SKM-1 (cell line): ENCODE measurements at regions not wholly inside any gene's neighbourhood (a gene's known extent, or its start where the extent isn't known, plus 50 kb on each side); places are given as distances from the start of the nearest gene placed in this dataset.

ENCODE experiments used
- DNase-seq: peaks from one replicate; lab custom pipeline; 2025; ENCODE audit not compliant: unreplicated experiment; lab: John Stamatoyannopoulos, UW

DNA sequence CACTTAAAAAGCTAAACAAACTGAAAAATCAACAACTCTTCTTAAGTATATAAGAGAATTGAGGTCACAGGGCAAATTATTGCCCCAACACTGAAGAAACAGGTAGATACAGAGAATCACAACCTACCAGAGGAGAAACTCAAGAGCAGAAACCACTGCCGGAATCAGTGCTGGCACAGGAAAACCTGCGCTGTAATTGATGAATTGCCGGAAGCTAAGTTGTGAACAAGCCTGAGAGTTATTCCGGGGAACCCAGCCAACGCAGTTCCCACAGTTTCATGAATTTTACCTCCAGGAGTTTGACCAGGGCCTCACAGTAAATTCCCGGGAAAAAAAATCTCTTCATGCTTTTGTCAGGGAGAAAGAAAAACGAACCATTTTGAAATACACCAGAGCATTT is 657.1 kb upstream of the BRINP3 start:
- DNase-seq = no peak

DNA sequence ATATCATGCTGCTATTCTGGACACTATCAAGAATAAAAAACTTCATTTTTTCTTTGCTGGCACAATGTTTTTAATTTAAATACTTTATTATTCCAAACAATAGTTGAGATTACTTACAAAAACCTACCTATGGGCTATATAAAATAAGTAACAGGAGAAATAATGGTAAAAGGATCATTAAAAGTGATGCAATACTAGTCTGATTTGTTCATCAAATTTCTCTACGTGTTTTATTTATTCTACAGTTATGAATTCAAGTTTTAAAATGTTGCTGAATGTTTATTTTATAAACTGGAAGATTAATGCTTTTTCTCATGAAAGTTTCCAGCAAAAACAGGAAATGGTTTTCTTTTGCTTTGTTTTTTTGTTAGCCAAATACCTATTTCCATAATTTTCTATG is 662.4 kb upstream of the BRINP3 start:
- DNase-seq = no peak

DNA sequence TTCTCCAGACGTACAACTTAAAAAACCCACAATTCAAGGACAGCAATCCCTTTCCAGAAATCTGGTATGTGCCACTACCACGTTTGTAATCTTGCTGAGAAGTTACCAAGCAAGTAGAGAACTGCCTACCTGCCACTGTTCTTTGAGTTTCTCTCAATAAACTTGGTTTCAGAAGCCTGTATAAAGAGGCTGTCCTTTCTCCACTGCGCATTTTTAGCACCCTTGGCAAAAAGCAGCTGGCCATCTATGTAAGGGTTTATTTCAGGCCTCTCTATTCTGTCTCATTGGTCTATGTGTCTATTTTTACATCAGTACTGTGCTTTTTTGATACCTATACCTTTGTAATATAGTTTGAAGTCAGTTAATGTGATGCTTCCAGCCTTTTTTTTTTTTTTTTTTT is 665.1 kb upstream of the BRINP3 start:
- DNase-seq = no peak

DNA sequence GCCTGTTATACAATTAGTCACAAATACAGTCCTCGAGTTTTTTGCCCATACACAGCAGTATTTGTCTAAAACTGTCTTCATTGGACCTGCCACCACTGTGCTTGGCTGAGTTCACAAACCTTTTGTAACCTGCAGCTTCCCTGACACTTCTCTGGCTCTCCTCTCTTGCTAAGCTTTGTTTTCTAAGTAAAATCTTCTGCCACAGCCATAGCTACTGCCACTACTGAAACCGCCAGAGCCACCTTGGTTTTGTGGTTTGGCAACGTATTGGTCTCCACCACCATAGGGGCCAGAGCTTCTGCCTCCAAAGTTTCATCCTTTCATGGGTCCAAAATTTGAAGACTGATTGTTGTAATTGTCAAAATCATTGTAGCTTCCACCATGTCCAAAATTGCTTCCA is 668.2 kb upstream of the BRINP3 start:
- DNase-seq = no peak

DNA sequence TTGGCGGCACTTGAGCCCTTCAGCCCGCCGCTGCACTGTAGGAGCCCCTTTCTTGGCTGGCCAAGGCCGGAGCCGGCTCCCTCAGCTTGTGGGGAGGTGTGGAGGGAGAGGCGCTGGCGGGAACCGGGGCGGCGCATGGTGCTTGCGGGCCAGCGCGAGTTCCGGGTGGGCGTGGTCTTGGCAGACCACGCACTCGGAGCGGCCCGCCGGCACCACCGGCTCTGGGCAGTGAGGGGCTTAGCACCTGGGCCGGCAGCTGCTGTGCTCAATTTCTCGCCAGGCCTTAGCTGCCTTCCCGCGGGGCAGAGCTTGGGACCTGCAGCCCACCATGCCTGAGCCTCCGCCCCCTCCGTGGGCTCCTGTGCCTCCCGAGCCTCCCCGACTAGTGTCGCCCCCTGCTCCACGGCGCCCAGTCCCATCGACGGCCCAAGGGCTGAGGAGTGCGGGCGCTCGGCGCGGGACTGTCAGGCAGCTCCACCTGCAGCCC is 673.7 kb upstream of the BRINP3 start:
- DNase-seq = no peak

DNA sequence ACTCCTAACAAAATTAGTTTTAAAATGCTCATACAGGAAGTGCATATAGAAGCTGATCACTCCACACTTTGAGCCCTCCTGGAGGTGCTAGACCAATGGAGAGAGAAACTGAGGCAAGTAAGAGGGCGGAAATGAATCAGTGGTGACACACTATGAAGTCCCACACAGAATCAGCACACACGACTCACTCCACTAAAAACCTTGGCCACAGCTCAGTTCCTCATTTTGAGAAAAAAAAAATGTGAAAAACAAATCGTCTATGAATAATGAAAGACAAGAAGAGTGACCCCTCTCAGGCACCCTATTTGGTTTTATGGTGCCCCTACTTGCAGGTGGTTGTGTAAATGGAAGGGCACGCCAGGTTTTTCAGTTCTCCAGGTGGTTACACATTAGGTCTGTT is 675.1 kb upstream of the BRINP3 start:
- no peak for DNase-seq

DNA sequence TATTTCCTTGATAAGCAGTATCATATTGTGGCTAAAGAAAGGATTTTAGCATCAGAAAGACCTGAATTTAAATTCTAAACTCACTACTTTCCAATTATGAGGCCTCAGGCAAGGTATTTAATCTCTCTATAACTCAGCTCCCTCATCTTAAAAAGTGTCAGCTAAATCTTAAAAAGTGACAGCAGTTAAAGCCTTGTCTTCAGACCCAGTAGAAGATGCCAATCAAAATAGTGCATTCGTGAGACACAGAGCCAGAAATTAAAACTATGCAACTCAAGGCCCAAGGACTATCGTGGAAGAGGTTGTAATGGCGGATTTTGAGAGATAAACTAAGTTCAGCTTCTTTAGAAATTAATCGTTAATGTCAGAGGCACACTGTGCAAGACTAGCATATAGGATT is 677.5 kb upstream of the BRINP3 start:
- DNase-seq = no peak

DNA sequence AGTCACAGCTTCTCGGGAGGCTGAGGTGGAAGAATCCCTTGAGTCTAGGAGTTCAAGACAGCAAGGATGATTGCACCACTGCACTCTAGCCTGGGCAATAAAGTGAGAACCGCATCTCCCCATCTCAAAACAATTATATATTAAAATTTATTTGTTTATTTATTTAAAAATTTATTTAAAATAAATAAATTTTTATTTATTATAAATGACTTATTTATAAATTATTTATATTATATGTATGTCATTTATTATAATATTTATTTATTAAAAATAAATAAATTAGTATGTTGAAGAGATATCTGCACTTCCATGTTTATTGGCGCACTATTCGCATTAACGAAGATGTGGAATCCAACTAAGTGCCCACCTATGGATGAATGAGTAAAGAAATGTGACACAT is 683.2 kb upstream of the BRINP3 start:
- no peak for DNase-seq

DNA sequence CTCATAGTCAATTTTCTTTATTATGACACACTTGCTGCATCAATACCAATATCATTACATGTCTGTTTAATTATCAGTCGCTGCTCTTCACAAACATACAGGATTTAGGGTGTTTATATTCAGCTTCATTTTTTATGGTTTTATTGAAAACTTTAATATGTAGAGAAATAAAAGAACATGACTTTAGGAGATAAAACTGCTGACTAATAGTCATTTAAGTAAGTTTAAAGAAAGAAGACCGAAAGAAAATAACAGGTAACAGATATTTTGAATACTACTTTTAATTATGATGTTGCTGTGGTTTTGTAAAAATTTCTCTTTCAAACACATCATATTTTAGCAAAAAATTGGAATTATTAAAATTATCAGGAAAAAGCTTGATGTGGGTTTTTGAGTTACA is 685.1 kb upstream of the BRINP3 start:
- DNase-seq = no peak

DNA sequence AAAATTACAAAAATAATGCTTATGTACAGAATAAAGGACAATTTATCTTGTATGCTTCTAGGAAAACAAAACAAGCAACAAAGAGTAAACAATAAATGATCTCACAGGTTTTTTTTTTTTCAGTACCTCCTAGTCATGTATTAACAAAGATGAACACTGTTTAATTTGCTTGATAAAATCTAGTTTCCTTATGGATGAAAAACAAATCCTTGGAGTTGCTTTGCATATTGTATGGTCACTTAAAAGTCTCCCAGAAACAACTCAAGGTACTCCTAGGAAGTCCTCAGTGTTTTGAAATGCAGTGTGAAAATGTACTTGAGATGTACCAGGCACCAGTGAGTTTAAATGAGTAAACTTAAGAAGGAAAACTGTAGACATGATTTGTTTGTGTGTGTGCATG is 686.0 kb upstream of the BRINP3 start:
- DNase-seq = no peak

DNA sequence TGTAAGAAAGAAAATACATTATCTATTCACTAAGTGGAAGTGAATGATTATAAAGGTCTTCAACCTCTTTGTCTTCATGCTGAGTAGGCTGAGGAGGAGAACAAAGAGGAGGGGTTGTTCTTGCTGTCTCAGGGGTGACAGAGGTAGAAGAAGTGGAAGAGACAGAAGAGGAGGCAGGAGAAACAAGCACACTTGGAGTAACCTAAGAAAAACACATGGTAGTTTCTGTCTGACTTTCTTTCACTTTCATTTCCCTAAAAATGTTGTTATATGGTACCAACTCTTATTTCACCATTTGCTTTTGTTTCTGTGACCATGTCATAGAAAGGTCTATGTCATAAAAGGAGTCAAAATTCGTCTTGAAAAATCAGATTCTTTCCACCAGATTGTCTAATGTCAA is 696.6 kb upstream of the BRINP3 start:
- DNase-seq = no peak

DNA sequence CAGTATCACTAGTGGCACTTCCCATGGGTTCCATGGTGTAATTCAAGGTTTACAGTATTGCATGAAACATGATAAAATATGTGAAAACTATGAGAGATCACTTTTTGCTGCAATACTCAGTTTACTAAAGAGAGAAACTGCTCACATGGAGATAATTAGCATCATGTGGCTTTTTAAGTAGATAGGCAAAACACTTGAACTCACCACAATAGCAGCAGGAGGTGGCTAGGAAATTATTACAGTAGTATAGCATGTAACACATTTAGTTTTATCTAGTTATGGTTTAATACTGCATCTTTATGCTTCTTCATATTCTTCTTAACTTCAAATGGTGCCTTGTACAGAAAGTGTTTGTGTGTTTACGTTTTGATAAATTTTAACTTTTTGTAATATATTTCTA is 698.5 kb upstream of the BRINP3 start:
- no peak for DNase-seq

DNA sequence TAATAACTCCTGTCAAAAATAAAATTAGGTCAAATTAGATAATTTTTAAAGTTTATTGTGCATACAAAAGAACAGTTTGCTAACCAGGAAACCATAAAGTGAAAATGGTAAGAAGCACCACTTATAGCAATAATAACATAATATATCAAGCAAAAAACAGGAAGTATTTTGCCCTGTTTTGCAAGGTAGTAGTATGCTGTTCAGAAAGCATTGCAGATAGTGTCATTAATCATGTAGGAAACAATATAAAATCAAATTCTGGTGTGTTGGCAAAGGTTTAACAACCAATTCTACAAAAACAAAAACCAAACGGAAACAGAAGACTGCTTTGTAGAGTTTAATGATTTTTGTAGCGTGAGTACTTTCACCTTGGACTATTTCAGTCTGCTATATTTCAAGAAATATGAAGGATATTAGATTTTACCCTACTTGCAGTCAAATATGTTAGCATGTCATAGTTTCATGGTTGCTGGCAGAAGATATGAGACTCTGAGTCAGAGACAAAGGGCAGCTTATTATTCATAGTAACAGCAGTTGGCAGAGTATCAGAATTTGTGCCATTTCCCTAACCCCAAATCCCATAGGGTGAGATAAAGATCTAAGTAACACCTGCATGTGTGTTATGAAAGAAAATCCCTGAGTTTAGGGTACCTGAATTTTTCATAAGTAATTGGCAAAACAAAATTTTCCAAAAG is 729.0 kb upstream of the BRINP3 start:
- DNase-seq = no peak

DNA sequence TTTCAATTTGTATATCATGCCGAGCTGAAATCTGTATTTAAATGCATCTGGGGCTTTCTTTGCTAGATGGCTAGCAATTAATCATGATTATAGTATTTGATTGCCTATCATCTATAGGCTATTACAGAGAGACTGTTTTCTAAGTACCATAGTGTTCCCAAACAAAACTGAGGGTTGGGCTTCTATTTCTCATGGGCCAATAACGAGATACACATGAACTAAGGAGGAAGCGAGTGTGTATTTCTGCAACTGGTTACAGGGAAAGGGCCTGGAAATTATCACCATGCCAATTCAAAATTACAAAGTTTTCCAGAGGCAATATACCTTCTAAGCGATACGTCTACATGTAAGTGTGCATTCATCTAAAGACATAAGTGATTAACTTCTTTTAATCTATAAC is 744.5 kb upstream of the BRINP3 start:
- no peak for DNase-seq

DNA sequence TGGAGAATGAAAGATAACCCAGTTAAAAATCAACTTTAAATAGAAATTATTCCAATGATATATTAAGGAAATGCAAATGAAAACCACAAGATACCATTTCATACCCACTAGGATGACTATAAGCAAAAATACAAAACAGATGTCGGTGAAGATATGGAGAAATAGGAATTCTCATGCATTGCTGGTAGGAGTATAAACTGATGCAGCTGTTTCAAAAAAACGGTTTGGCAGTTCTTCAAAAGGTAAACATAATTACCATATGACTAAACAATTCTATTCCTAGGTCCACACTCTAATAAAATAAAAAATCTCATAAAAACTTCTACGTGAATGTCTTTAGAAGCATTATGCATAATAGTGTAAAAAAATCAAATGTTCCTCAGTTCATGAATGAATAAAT is 763.3 kb upstream of the BRINP3 start:
- no peak for DNase-seq

DNA sequence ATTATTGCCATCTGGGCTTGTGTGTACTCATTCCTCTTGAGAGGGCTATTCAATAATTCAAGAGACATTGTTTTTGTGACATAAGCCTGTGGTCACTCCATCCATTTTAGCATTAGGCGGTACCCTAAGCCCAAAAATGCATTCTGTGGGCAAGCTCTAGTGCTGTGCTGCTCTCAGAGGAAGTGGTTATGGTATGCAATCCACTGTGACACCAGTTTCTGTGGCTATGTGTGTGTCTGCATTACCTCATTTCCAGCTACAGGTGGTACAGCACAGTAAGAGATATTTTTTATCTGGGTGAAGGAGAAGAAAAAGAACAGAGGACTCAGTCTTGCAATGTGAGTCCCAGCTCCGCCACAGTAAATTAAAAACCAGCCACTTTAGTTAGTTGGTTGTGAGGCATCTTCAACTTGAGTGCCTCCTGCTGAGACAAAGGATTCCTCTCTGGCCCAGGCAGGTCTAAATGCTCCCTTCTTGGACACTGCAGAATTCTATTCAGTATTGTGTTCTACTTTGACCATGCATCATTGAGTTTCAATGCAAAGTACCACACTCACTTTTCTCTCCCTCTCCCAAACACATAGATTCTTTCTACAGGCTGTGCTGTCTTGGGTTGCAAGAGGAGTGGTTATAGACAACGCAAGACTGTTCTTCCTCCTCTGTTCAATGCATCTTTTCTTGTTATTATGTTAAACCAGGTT is 777.8 kb upstream of the BRINP3 start:
- no peak for DNase-seq

DNA sequence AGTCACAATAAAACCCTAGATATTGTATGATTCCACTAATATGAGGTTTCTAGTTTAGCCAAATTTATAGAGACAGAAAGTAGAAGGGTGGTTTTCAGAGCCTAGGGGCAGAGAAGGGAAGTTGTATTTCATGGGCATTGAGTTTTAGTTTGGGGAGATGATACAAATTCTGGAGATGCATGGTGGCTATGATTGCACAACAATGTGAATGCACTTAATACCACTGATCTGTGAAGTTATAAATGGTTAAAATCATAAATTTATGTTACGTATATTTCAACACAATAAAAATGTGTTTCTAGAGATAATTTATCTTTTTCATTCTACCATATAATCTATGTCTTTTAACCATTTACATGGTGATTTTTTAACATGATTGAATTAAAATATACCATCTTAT is 779.3 kb upstream of the BRINP3 start:
- no peak for DNase-seq

DNA sequence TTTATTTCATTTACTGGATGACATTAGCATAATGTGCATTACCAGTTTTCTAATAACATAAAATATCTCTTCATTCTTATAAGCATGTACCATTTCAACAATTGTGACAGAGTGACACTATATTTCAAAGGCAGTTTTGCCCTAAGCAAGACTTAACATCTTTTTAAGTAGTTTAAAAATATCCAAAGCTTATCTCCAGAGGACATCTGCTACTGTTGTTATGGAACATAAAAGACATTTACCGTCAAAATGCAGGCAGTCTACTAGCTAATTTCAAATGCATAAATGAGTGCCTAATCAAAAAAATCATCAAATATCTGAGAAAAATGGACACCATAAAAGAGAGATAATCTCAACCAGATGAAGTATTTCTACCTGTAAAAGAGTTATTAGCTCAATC is 782.4 kb upstream of the BRINP3 start:
- no peak for DNase-seq

DNA sequence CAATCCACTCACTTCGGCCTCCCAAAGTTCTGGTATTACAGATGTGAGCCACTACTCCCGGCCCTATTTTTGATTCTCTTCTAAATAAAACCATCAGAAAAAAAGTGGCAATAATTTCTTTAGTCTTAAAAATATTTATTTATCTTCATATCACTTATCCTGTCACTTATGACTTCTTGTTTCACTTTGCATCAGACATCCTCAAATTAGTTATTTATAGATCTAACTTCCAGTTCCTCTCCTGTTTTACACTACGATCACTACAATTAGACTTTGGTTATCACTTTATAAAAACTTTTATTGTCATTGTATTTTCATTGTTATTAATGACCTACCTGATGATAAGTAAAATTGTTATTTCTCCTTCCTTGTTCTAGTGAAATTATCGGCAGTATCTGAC is 783.4 kb upstream of the BRINP3 start:
- no peak for DNase-seq

DNA sequence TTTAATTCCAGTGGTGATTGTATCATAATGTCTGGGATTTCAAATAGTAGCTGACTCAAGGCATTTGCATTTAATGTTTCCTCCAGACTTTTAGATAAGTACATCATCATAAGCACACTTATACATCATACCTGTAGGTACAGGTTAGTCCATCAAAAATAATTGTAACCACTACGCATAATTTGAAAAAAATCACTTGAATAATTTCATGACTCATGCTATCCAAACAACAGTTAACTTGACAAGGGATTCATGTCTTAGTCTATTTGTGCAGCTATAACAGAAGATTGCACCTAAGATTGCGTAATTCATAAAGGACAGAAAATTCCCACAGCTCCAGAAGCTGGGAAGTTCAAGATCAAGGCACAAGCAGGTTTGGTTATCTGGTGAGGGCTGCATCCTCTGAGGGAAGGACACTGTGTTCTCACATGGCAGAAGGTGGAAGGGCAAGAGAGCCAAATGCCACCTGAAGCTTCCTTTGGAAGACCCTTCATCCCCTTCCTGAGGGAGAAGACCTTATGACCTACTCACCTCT is 801.7 kb upstream of the BRINP3 start:
- no peak for DNase-seq

DNA sequence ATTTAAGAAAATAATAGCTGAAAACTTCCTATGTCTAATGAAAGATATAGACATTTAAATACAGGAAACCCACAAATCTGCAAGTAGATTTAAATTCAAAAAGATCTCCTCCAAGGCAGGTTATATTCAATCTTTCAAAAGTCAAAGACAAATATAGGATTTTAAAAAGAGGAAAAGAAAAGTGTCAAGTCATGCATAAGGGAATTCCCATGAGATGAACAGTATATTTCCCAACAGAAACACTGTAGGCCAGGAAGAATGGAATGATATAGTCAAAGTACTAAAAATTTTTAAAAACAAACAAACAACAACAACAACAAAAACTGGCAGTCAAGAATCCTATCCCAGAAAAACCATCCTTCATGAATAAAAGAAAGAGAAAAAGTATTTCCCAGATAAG is 806.5 kb upstream of the BRINP3 start:
- no peak for DNase-seq

DNA sequence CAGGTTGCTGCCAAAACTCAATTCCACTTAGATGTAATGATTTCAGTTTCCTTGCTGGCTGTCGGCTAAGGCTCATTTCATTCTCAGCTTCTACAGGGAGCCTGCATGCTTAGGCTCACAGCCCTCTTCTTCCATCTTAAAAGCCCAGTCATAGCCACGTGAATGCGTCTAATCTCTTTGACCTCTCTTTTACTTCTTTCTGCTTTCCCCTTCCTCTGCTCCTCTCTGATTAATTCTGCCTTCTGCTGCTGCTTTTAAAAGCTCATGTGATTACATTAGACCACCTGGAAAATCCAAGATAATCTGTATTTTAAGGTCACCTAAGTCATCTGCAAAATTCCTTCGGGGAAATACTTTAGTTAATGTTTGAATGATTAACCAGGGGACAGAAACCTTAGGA is 812.8 kb upstream of the BRINP3 start:
- no peak for DNase-seq

DNA sequence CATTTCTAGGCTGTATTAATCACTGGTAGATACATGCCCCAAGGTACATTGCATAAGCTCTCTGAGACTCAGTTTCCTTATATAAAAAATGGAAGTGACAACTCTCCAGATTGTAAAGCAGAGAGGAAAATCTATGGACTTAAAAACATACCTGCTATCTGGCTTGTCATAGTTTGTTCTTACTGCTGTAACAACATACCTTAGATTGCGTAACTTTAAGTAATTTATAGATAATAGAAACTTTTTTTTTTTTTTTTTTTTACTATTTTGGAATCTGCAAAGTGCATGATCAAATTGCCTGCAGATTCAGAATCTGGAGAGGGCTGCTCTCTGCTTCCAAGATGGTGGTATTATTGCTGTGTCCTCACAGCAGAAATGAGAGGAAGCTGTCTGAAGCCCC is 827.7 kb upstream of the BRINP3 start:
- DNase-seq = no peak
